IPS-NIHi11 (cell line): ENCODE measurements at regions not wholly inside any gene's neighbourhood (a gene's known extent, or its start where the extent isn't known, plus 50 kb on each side); places are given as distances from the start of the nearest gene placed in this dataset.

Experiments used
- DNase-seq: peaks from one replicate; pipeline ENCODE4 v3.0.0; 2012; ENCODE audit warnings: mixed read lengths, low spot score

GRCh38 chr7:130966246-130967009, 232.4 kb upstream of the KLF14 start:
- DNase-seq, result no peak

DNA sequence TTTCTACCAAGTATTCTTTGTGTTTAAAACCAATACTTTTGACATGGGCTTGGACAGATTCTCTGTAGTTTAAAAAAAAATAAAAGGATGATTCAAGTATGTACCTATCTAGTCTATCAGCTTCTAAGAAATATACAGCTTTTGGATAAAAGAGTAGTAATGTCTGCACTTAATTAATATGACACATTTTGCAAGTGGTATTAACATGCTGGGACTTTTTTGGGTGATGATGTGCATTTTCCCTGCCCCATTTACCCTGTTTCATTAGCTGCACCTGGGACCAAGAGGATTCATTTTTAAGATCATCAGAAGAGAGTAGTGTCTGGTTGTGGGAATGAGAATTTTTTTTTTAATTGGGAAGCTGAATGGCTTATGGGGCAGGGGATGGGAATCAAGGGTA, 236.2 kb upstream of the KLF14 start:
- DNase-seq, result no peak

GRCh38 chr7:130970696-130971095, 236.7 kb upstream of the KLF14 start:
- no peak for DNase-seq

- DNase-seq, result no peak
These were observed 237.3 kb upstream of the KLF14 start for GRCh38 chr7:130971297-130971696.

GRCh38 chr7:130972201-130972600, 238.2 kb upstream of the KLF14 start:
- no peak for DNase-seq

- DNase-seq, result no peak
These were observed 239.6 kb upstream of the KLF14 start for GRCh38 chr7:130973637-130974036.

DNA sequence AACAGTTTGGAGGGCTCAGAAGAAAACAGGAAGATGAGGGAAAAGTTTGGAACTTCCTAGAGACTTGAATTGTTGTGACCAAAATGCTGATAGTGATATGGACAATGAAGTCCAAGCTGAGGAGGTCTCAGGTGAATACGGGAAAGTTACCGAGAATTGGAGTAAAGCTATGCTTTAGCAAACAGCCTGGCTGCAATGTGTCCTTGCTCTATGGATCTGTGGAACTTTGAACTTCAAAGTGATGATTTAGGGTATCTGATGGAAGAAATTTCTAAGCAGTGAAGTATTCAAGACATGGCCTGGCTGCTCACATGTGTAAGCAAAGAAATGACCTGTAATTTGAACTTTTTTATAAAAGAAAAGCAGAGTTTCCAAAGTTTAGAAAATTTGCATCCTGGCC, 240.2 kb upstream of the KLF14 start:
- DNase-seq, result no peak

DNA sequence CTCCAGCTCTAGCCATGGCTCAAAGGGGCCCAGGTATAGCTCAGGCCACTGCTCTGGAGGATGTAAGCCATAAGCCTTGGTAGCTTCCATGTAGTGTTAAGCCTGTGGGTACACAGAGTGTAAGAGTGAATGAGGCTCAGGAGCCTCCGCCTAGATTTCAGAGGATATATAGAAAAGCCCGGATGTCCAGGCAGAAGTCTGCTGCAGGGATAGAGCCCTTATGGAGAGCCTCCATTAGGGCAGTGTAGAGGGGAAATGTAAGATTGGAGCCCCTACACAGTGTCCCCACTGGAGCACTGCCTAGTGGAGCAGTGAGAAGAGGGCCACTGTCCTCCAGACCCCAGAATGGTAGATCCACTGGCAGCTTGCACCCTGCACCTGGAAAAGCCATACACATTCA, 240.8 kb upstream of the KLF14 start:
- DNase-seq, result no peak

GRCh38 chr7:130975731-130976130, 241.7 kb upstream of the KLF14 start:
- no peak for DNase-seq

DNA sequence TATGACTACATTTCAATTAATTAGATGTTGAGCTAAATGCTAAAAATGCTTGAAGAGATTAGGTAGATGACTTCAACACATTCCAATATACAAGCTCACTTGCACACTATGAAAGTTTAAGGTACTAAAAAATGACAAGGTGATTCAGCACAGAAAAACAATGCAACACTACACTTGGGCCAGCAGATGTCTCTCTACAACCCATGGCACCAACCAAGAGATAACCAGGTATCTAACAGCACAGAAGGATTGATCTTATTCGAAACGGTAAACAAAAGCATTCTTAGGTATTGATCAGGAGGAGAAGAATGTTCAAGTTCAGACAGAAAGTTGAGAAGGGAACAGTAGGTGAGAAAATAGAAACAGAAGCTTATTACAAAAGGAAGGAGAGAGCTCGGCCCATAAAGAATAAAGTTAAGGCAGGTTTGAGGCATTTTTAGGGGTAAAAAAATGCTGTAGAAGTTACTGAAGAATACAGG, 248.2 kb upstream of the KLF14 start:
- DNase-seq, result peak; percentile 58

GRCh38 chr7:130982651-130983050, 248.6 kb upstream of the KLF14 start:
- no peak for DNase-seq

- DNase-seq, result no peak
These were observed 251.4 kb upstream of the KLF14 start for GRCh38 chr7:130985361-130985760.

DNA sequence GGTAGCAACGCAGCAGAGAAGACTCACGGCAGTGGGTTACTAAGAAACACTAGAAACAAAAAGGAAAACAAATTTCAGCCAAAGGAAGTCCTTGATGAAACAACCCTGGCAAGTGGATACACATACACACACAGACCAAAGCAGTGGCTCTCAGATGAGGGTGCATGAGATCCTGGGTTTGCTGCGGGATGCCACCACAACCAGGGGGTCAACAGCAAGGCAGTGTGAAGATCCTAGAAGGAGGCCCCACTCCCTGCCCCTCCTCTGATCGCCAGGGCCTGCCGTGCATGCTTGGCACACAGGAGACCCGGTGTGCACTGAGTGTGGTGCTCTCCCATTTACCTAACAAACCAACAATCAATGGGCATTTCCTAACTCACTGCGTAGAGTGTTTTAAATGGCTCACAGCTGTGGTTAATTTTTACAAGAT, 252.3 kb upstream of the KLF14 start:
- no peak for DNase-seq

GRCh38 chr7:130987092-130987491, 253.1 kb upstream of the KLF14 start:
- DNase-seq, result no peak

GRCh38 chr7:130988443-130988842, 254.4 kb upstream of the KLF14 start:
- no peak for DNase-seq

GRCh38 chr7:130989101-130989795, 255.2 kb upstream of the KLF14 start:
- DNase-seq, result no peak

DNA sequence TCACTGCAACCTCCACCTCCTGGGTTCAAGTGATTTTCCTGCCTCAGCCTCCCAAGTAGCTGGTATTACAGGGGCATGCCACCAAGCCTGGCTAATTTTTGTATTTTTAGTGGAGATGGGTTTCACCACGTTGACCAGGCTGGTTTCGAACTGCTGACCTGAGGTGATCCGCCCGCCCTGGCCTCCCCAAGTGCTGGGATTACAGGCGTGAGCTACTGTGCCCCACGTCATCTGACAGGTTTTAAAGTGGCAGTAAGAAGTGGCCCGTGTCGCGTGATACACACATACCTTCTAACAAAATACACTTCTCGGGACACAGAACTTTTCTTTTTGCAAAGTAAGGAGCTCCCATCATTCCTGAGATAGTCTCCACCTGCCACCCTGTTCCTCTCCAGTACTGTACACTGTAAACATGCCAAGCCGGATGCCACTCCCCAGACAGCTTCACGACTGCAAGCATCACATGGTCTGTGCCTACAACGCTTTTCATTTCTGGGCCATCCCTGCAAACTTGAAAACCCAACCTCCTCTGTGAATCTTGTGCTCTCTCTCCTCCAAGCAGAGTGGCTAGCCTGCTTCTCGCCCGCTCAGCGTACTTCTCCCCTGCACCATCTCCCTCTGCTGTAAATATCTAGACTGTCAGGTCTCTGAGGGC, 256.3 kb upstream of the KLF14 start:
- no peak for DNase-seq

GRCh38 chr7:130993671-130994365, 259.8 kb upstream of the KLF14 start:
- no peak for DNase-seq

GRCh38 chr7:130994378-130995115, 260.5 kb upstream of the KLF14 start:
- no peak for DNase-seq

DNA sequence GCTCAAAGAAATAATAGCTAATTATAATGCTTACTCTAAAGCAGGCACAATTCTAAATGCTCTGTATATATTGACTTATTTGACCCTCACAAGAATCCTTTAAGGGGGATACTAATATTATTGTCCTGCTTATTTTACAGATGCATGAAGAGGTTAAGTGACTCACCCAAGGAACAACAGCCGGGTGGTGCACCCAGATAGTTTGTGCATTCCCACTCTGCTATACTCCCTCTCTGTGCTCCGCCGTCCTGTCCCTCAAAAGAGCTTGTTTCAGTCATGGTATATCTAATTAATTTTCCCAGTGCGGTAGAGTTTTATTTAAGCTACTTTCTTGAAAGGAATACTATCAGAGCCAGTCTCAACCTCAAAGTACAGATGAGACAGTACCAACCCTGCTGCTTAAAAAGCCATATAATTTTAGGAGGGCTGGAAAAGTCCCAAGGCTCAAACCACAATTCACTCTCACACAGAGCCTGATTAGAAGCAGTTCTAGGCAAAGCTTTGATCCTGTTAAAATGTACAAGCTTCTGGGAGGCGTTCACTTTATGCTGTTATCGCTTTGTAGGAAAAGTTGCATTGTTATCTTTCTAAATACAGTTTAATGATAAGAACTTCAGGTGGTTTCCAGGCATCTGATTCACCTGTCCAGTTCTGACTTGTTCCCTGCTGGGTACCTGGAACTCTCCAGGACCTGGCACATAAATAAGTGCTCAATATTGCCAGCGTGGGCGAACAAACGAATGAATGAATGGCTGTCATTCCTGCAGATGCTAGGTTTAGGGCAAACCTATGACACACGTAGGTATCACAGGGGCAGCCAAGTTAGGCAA, 261.5 kb upstream of the KLF14 start:
- no peak for DNase-seq
